ENCODE measurements at regions not wholly inside any gene's neighbourhood (a gene's known extent, or its start where the extent isn't known, plus 50 kb on each side); places are given as distances from the start of the nearest gene placed in this dataset.

- TF ChIP-seq MAX (IDR thresholded peaks at IDR 0.05; ENCODE audit: low read depth, low read length) (no peak), CTCF (IDR thresholded peaks at IDR 0.05; ENCODE audit: low read depth, low read length) (no peak), POLR2A (IDR thresholded peaks at IDR 0.05; ENCODE audit: extremely low read depth, insufficient read length) (no peak), MYC (IDR thresholded peaks at IDR 0.05; ENCODE audit: low read depth, low read length) (no peak)
- no peak overlapping the region for H3K4me3 ChIP-seq (ENCODE audit: low read depth, low read length)
- no peak for DNase-seq (ENCODE audit: low read depth)
Observed at GRCh38 chr11:134632347-134633119, 220.5 kb upstream of the B3GAT1 start.

- no peak overlapping the region for H3K4me3 ChIP-seq (ENCODE audit: low read depth, low read length)
- DNase-seq (ENCODE audit: low read depth), result no peak
- TF ChIP-seq MAX (IDR thresholded peaks at IDR 0.05; ENCODE audit: low read depth, low read length) (no peak), POLR2A (IDR thresholded peaks at IDR 0.05; ENCODE audit: extremely low read depth, insufficient read length) (no peak), MYC (IDR thresholded peaks at IDR 0.05; ENCODE audit: low read depth, low read length) (no peak), CTCF (IDR thresholded peaks at IDR 0.05; ENCODE audit: low read depth, low read length) (no peak)
Observed at GRCh38 chr11:134630861-134631260, 218.8 kb upstream of the B3GAT1 start.

GRCh38 chr11:134628426-134628825, 216.4 kb upstream of the B3GAT1 start:
- no peak overlapping the region for H3K4me3 ChIP-seq (ENCODE audit: low read depth, low read length)
- DNase-seq (ENCODE audit: low read depth), result no peak
- TF ChIP-seq MYC (IDR thresholded peaks at IDR 0.05; ENCODE audit: low read depth, low read length) (no peak), CTCF (IDR thresholded peaks at IDR 0.05; ENCODE audit: low read depth, low read length) (no peak), MAX (IDR thresholded peaks at IDR 0.05; ENCODE audit: low read depth, low read length) (no peak), POLR2A (IDR thresholded peaks at IDR 0.05; ENCODE audit: extremely low read depth, insufficient read length) (no peak)

- DNase-seq (ENCODE audit: low read depth), result no peak
- no peak for TF ChIP-seq MYC (IDR thresholded peaks at IDR 0.05; ENCODE audit: low read depth, low read length)
- TF ChIP-seq POLR2A (IDR thresholded peaks at IDR 0.05; ENCODE audit: extremely low read depth, insufficient read length), result no peak
- TF ChIP-seq MAX (IDR thresholded peaks at IDR 0.05; ENCODE audit: low read depth, low read length), result no peak
- no peak for TF ChIP-seq CTCF (IDR thresholded peaks at IDR 0.05; ENCODE audit: low read depth, low read length)
- no peak overlapping the region for H3K4me3 ChIP-seq (ENCODE audit: low read depth, low read length)
Observed at GRCh38 chr11:134626032-134626431, 214.0 kb upstream of the B3GAT1 start.

GRCh38 chr11:134625631-134626030, 213.6 kb upstream of the B3GAT1 start:
- no peak for TF ChIP-seq POLR2A (IDR thresholded peaks at IDR 0.05; ENCODE audit: extremely low read depth, insufficient read length)
- TF ChIP-seq MAX (IDR thresholded peaks at IDR 0.05; ENCODE audit: low read depth, low read length), result no peak
- TF ChIP-seq MYC (IDR thresholded peaks at IDR 0.05; ENCODE audit: low read depth, low read length), result no peak
- TF ChIP-seq CTCF (IDR thresholded peaks at IDR 0.05; ENCODE audit: low read depth, low read length), result no peak
- no peak for DNase-seq (ENCODE audit: low read depth)
- no peak overlapping the region for H3K4me3 ChIP-seq (ENCODE audit: low read depth, low read length)

Data from NB4 (cell line).